Ramos (cell line): ENCODE measurements at regions not wholly inside any gene's neighbourhood (a gene's known extent, or its start where the extent isn't known, plus 50 kb on each side); places are given as distances from the start of the nearest gene placed in this dataset.
"Not testable (repeated sequence)": the region's sequence is repeated elsewhere in the genome, so short reads cannot be mapped to it uniquely, and the experiment has no call there.

Experiments used
- in situ Hi-C: fragments of 300-500 bp; cut with MboI; formaldehyde crosslinking; loops from one replicate; pipeline ENCODE4 v1.14.3; 2022; ENCODE audit warnings: low sequenced_read_pairs; ENCODE audit not compliant: unreplicated experiment

- in situ Hi-C loops, result not testable (repeated sequence)
These were observed 357.3 kb upstream of the WSB1 start for GRCh38 chr17:26936645-26937044.

GRCh38 chr17:26937750-26938322, 356.1 kb upstream of the WSB1 start:
- in situ Hi-C loops, result not testable (repeated sequence)

GRCh38 chr17:26939755-26940154, 354.2 kb upstream of the WSB1 start:
- in situ Hi-C loops, result not testable (repeated sequence)

- in situ Hi-C loops, result not testable (repeated sequence)
These were observed 353.3 kb upstream of the WSB1 start for GRCh38 chr17:26940587-26940986.

GRCh38 chr17:26962255-26963162, 331.4 kb upstream of the WSB1 start:
- in situ Hi-C loops, result no loop called here

- in situ Hi-C loops, result no loop called here
These were observed 330.8 kb upstream of the WSB1 start for GRCh38 chr17:26963163-26963503.

GRCh38 chr17:26965898-26966624, 327.9 kb upstream of the WSB1 start:
- in situ Hi-C loops, result not testable (repeated sequence)

- in situ Hi-C loops, result not testable (repeated sequence)
These were observed 327.2 kb upstream of the WSB1 start for GRCh38 chr17:26966625-26967179.

GRCh38 chr17:26981845-26982425, 312.0 kb upstream of the WSB1 start:
- in situ Hi-C loops, result loop anchor here (10.0 kb wide), 1 partner anchor 63 kb away; no protein-coding TSS in a partner anchor

- in situ Hi-C loops, result loop anchor here (10.0 kb wide), 1 partner anchor 62 kb away; no protein-coding TSS in a partner anchor
These were observed 311.4 kb upstream of the WSB1 start for GRCh38 chr17:26982563-26982962.

GRCh38 chr17:26987851-26988250, 306.1 kb upstream of the WSB1 start:
- in situ Hi-C loops, result loop anchor here (10.0 kb wide), 1 partner anchor 57 kb away; no protein-coding TSS in a partner anchor

- in situ Hi-C loops, result not testable (repeated sequence)
These were observed 299.3 kb upstream of the WSB1 start for GRCh38 chr17:26994648-26995047.

- in situ Hi-C loops, result not testable (repeated sequence)
These were observed 297.6 kb upstream of the WSB1 start for GRCh38 chr17:26996146-26996916.

- in situ Hi-C loops, result not testable (repeated sequence)
These were observed 286.0 kb upstream of the WSB1 start for GRCh38 chr17:27007734-27008531.

GRCh38 chr17:27009087-27009486, 284.8 kb upstream of the WSB1 start:
- in situ Hi-C loops, result no loop called here

GRCh38 chr17:27010138-27010537, 283.8 kb upstream of the WSB1 start:
- in situ Hi-C loops, result not testable (repeated sequence)

GRCh38 chr17:27030552-27030951, 263.4 kb upstream of the WSB1 start:
- in situ Hi-C loops, result not testable (repeated sequence)

GRCh38 chr17:27038676-27039075, 255.2 kb upstream of the WSB1 start:
- in situ Hi-C loops, result no loop called here

- in situ Hi-C loops, result loop anchor here (10.0 kb wide), 2 partner anchors 60 kb away; no protein-coding TSS in a partner anchor
These were observed 248.9 kb upstream of the WSB1 start for GRCh38 chr17:27045039-27045438.
